Endometrial microvascular endothelial cells (primary cell): ENCODE measurements at regions not wholly inside any gene's neighbourhood (a gene's known extent, or its start where the extent isn't known, plus 50 kb on each side); places are given as distances from the start of the nearest gene placed in this dataset.
"Not testable (repeated sequence)": the region's sequence is repeated elsewhere in the genome, so short reads cannot be mapped to it uniquely, and the experiment has no call there.

Experiments used
- in situ Hi-C: cut with HindIII; loops from 2 replicates; pipeline ENCODE4 v1.10.0; 2017; ENCODE audit warnings: low sequenced_read_pairs, low pct_unique_long_range_greater_than_20kb; ENCODE audit errors: inconsistent ontology term

- in situ Hi-C loops: no loop called here
Observed at GRCh38 chr3:159453036-159453435, 535.6 kb upstream of the IL12A start.

DNA sequence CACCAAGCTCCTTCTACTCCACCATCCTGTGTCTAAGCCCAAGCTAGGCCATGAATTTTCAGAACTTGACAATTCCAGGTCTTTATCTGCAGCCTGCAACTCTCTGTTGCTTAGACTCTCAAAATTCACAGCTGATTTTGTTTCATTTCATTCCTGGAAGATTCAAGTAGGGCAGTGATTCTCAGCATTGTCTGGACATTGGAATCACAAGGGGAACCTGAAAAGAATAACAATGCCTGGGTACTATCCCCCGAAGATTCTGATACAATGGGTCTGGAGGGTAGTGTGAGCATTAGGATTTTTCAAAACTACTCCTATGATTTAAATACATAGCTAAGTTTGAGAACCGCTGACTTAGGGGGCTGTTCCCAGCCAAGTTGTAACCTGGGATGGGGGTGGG is 534.7 kb upstream of the IL12A start:
- in situ Hi-C loops: no loop called here

- in situ Hi-C loops: no loop called here
Observed at GRCh38 chr3:159455741-159456181, 532.9 kb upstream of the IL12A start.

DNA sequence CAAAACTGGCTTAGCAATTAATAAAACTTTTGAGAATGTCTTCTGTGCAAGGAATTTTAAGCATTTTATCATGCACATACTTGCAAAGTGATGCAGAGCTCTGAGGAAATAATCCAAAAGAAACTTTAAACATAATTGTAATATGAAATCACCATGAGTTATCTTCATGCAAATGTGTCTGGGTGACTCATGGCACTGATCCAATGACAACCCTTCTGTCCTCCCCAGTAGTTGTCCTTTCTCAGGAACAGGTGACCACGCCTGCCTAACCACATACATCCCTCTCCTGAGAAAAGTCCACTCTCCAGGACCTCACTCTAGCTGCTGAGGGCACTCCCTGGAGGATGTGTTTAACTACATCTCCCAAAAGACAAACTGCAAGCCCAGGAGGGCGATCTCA is 530.6 kb upstream of the IL12A start:
- in situ Hi-C loops: no loop called here

- in situ Hi-C loops: no loop called here
Observed at GRCh38 chr3:159458982-159459381, 529.7 kb upstream of the IL12A start.

DNA sequence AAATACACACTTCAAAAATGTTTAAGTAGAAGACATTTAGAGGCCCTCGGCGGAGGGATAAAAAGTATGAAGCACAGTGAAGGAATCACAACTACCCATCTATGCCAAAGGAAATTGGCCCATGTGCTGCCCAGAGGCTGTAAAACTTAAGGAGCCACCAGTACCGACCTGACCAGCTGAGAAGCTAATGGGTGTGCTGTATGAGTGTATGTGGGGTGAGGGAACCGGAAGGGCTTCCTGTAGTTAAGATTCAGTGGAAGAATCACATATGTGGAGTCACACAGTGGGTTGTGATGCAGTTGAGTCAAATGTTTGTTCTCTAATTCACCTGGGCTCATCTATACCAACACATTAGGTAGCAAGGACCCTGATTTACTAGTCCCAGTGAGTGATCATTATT is 516.0 kb upstream of the IL12A start:
- in situ Hi-C loops: no loop called here

DNA sequence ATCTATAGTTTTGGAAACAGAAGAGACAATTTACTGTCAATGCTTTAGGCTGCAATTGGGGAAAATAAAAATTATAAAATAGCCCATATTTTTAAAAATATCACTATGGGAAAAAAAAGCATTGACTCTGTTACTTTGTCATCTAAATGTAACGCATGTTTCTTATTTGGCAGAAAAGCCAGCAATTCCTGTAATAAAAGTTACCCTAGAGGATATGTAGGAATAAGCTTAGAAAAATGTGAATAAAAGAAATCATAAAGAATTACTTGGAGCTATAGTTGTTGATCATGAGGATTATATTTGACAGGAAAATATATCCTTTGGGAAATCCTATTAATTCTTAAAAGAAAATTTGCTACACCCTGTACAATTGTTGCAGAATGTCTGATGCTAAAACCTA is 515.4 kb upstream of the IL12A start:
- in situ Hi-C loops: no loop called here

- in situ Hi-C loops: no loop called here
Observed at GRCh38 chr3:159480046-159480445, 508.6 kb upstream of the IL12A start.

DNA sequence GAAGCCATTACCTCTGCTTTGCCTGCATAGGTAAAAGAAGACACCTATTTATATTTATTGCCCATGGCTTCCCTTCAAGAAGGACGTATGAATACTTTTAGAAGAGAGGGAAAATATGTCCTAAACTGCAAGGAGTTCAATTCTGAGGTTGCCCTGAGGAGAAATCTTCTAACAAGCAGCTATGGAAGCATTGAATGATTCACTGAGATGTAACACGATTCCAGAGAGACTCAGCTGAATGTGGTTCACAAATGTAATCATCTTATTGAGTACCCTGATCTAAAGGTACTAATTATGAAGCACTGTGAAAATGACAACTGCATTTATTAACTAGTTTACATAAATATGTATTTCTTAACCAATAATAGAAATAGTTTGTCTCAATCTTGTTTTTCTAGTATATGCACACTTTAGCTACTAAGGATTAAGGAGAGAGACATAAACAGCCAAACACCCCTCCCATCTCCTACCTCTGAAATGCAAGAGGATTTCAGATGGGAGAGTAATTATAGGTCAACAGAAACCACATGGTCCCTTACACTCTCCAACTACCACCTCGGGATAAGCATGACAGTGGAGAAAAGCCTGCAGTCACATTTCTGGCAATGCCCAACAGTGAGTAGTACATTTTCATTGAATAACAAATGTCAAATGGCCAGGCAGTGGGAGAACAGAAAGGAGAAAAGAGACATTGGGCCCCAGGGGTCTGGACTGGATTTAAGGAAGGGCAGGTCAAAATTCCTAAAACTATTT is 506.2 kb upstream of the IL12A start:
- in situ Hi-C loops: no loop called here

DNA sequence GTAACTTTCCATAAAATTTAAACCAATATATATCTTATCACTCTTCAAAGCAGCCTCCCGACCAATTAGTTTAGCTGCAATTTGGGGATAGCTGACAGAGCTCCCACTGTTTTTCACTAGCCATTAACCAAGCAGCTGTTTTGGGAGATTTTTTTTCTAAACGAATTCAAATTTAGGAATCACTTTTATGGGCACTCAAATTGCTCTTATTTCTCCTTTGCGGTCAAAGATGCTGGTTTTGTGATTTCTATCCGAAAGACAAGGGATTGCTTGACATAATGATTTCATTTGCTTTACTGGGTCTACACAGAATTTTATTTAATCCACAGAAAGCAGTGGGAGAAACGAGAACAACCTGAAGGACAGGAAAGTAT is 505.7 kb upstream of the IL12A start:
- in situ Hi-C loops: no loop called here

GRCh38 chr3:159486580-159486979 is 502.1 kb upstream of the IL12A start:
- in situ Hi-C loops: no loop called here

DNA sequence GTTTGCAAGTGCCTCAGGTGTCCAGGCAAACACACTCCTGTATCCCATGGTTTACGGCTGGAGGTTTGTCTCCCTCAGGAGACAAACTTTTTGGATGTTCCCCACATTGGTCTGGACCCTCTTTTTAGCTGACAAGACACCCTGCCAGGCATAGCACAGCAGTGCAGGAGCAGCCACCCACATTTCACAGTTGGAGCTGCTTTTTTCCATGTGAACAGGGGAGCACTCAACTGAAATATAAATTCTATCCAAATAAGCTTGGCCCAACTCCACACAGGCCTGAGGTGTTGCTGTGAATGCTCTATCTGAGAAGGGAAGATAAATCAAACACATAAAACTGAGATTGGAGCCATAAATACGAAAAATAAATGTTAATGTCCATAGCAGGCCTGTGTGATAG is 501.3 kb upstream of the IL12A start:
- in situ Hi-C loops: no loop called here

DNA sequence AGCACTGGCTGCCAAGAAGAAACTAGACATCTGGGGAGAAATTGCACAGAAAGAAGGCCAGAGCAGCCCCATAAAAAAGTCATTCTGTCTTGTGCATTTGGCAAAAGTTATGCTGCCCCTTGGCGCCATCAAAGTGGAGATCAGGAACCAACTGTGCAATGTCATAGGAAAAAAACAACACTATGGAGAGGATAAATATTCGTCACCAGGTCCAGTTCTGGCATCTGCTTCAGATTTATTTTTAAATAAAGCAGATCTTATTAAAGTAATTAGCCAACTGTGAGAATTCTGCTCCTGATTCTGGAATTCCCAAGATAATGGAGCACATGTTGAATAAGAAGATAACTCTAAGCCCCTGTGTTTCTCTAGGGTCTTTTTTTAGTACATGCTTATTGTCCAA is 500.0 kb upstream of the IL12A start:
- in situ Hi-C loops: no loop called here

DNA sequence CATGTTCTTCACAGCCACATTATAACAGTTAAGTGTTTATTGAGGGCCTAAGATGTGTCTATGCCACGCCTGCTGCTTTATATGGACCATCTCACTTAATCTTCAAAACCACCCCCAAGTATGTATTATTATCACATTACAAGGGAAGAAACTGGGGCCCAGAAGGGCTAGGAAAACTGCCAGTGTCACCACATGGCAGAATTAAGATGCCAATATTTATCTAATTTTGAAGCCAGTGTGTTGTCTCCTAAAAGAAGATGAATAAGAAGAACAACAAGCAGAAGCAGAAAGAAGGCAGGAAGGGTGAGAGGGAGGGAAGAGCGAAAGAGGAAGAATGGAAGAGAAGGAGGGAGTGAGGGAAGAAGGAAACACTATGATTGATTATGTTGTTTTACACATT is 491.3 kb upstream of the IL12A start:
- in situ Hi-C loops: no loop called here

DNA sequence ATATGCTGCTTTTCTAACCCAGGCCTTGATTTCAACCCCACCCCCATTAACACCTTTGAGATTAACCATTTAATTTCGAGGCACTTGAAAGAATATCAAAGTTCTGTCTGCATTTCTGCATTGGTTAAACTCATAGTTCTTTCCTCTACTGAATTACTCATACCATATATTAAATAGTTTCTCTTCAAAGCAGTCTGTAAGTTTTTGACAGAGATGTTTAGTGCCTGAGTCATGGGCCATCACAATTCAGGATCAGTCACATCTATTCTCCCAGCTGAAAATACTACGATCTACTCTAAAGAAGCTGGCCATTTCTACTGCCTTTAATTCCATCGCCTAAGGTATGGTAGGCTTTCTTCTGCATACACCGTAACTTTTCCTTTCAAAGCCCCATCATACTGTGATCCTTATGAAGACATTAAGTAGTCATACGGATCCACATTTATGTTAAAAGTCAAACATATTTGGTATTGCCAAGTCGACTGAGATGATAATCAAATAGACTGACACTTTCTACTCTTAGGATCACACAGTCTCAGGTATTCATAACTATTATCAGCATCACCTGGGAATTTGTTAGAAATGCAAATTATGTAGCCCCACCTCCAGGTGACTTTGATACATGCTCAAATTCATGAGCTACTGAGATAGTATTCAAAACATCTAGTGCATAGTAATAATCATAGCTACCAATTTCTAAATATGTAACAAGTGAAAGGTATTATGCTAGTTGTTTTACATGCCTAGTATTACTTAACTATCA is 489.4 kb upstream of the IL12A start:
- in situ Hi-C loops: no loop called here

DNA sequence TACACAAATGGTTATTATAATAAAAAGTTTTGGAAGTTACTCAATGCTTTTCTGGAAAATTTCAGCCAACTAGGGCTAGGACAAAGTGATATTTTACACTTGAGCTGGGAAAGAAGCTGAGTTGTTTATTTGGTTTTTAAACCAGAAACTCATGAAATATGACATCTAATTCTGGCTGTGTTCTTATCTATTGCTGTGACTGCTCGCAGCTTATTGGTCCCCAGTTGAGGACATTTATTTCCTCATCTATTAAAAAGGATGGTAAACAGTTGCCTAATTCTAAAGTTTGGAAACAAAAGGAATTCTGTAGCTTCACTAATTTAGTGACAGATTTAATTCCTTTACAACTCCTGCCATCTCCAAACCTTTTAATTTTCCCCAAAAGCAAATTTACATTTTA is 487.6 kb upstream of the IL12A start:
- in situ Hi-C loops: no loop called here

- in situ Hi-C loops: no loop called here
Observed at GRCh38 chr3:159502986-159503385, 485.6 kb upstream of the IL12A start.

- in situ Hi-C loops: not testable (repeated sequence)
Observed at GRCh38 chr3:159510988-159511387, 477.6 kb upstream of the IL12A start.

- in situ Hi-C loops: no loop called here
Observed at GRCh38 chr3:159513444-159513843, 475.2 kb upstream of the IL12A start.

GRCh38 chr3:159513867-159514380 is 474.7 kb upstream of the IL12A start:
- in situ Hi-C loops: no loop called here
